Mesenchymal stem cell (in vitro differentiated cells and primary cell): ENCODE measurements at regions not wholly inside any gene's neighbourhood (a gene's known extent, or its start where the extent isn't known, plus 50 kb on each side); places are given as distances from the start of the nearest gene placed in this dataset.
A peak's percentile ranks its signal among the peaks of the same experiment; 100 is the strongest.

Experiments used
- DNase-seq: peaks from one replicate; pipeline ENCODE4 v3.0.0-alpha.2; 2013
- H2AFZ ChIP-seq: one replicate; pipeline ENCODE4 v1.6.1; 2013; ENCODE audit warnings: low read depth, mild to moderate bottlenecking, control low read depth, inconsistent platforms, low read length, moderate library complexity
- H2AK5ac ChIP-seq: 2 replicates; pipeline ENCODE4 v1.6.1; 2013; ENCODE audit warnings: low read length, moderate library complexity, mild to moderate bottlenecking, inconsistent platforms; ENCODE audit not compliant: severe bottlenecking
- H2BK120ac ChIP-seq: one replicate; pipeline ENCODE4 v1.6.1; 2013; ENCODE audit warnings: low read depth, mild to moderate bottlenecking, inconsistent platforms, low read length, moderate library complexity
- H2BK12ac ChIP-seq, 2 experiments: one replicate each; pipeline ENCODE4 v1.6.1; 2013; ENCODE audit warnings: inconsistent platforms in 2 of 2, low read length in 2 of 2, mild to moderate bottlenecking in 2 of 2, moderate library complexity in 2 of 2, control low read depth in 1 of 2
- H2BK15ac ChIP-seq: one replicate; pipeline ENCODE4 v1.6.1; 2013; ENCODE audit warnings: mild to moderate bottlenecking, low read depth, inconsistent platforms; ENCODE audit not compliant: poor library complexity, severe bottlenecking
- H2BK5ac ChIP-seq: 2 replicates; pipeline ENCODE4 v1.6.1; 2013; ENCODE audit warnings: low read depth, mild to moderate bottlenecking, low read length, control low read depth, inconsistent platforms; ENCODE audit not compliant: poor library complexity, severe bottlenecking
- H3K14ac ChIP-seq, 2 experiments: one replicate each; pipeline ENCODE4 v1.6.1; 2013; ENCODE audit warnings: inconsistent platforms in 2 of 2, low read length in 2 of 2, control low read depth in 1 of 2, mild to moderate bottlenecking in 1 of 2, moderate library complexity in 1 of 2
- H3K18ac ChIP-seq, 2 experiments: one replicate each; pipeline ENCODE4 v1.6.1; 2013; ENCODE audit warnings: inconsistent platforms in 2 of 2, low read length in 2 of 2, control low read depth in 1 of 2, low read depth in 1 of 2, mild to moderate bottlenecking in 1 of 2
- H3K23ac ChIP-seq, 2 experiments: one replicate each; pipeline ENCODE4 v1.6.1; 2013; ENCODE audit warnings: inconsistent platforms in 2 of 2, low read length in 2 of 2, mild to moderate bottlenecking in 2 of 2, moderate library complexity in 2 of 2, control low read depth in 1 of 2
- H3K27ac ChIP-seq: 2 replicates; pipeline ENCODE4 v1.5.1; 2013; ENCODE audit warnings: mild to moderate bottlenecking, moderate library complexity, low read length, control low read depth, inconsistent platforms; ENCODE audit not compliant: poor library complexity, severe bottlenecking
- H3K27me3 ChIP-seq, 2 experiments: 2 replicates each; pipeline versions ENCODE4 v1.6.1 to v1.7.0; 2013; ENCODE audit warnings: low read length in 2 of 2, mild to moderate bottlenecking in 2 of 2, moderate library complexity in 2 of 2, control low read depth in 1 of 2, inconsistent platforms in 1 of 2; ENCODE audit not compliant: control insufficient read depth in 1 of 2, insufficient read depth in 1 of 2
- H3K36me3 ChIP-seq, 2 experiments: 2 replicates each; pipeline versions ENCODE4 v1.6.1 to v1.7.0; 2013; ENCODE audit warnings: low read length in 2 of 2, control low read depth in 1 of 2, inconsistent platforms in 1 of 2, low read depth in 1 of 2, mild to moderate bottlenecking in 1 of 2; ENCODE audit not compliant: insufficient read depth in 2 of 2, control insufficient read depth in 1 of 2
- H3K4ac ChIP-seq, 2 experiments: one replicate each; pipeline ENCODE4 v1.6.1; 2013; ENCODE audit warnings: inconsistent platforms in 2 of 2, low read length in 2 of 2, mild to moderate bottlenecking in 2 of 2, moderate library complexity in 2 of 2, control low read depth in 1 of 2, low read depth in 1 of 2
- H3K4me1 ChIP-seq: 2 replicates; pipeline ENCODE4 v1.6.1; 2013; ENCODE audit warnings: low read depth, low read length, control low read depth; ENCODE audit not compliant: control insufficient read depth, insufficient read depth
- H3K4me2 ChIP-seq: 2 replicates; pipeline ENCODE4 v1.6.1; 2013; ENCODE audit warnings: low read length, mild to moderate bottlenecking, inconsistent platforms; ENCODE audit not compliant: poor library complexity, severe bottlenecking
- H3K4me3 ChIP-seq, 2 experiments: 2 replicates each; pipeline versions ENCODE4 v1.5.1 to v1.7.0; 2013; ENCODE audit warnings: low read length in 2 of 2, mild to moderate bottlenecking in 2 of 2, control low read depth in 1 of 2, low read depth in 1 of 2; ENCODE audit not compliant: insufficient read depth in 1 of 2
- H3K79me1 ChIP-seq: replicated peaks from 2 replicates; pipeline ENCODE4 v1.6.1; 2013; ENCODE audit warnings: mild to moderate bottlenecking, control low read depth, low read length, inconsistent platforms; ENCODE audit not compliant: poor library complexity, severe bottlenecking
- H3K9ac ChIP-seq: 2 replicates; pipeline ENCODE4 v1.7.0; 2013; ENCODE audit warnings: mild to moderate bottlenecking, low read length, moderate library complexity
- H3K9me3 ChIP-seq: 2 replicates; pipeline ENCODE4 v1.7.0; 2013; ENCODE audit warnings: mild to moderate bottlenecking, low read length; ENCODE audit not compliant: control insufficient read depth
- H4K8ac ChIP-seq: one replicate; pipeline ENCODE4 v1.6.1; 2013; ENCODE audit warnings: inconsistent platforms, mild to moderate bottlenecking, low read length, moderate library complexity
- H4K91ac ChIP-seq: one replicate; pipeline ENCODE4 v1.6.1; 2013; ENCODE audit warnings: mild to moderate bottlenecking, low read length, inconsistent platforms
- WGBS: methylation state at CpG from one replicate; pipeline ENCODE4 v1.1.7; 2013; ENCODE audit warnings: mixed read lengths; 5-methylcytosine and 5-hydroxymethylcytosine counted together

DNA sequence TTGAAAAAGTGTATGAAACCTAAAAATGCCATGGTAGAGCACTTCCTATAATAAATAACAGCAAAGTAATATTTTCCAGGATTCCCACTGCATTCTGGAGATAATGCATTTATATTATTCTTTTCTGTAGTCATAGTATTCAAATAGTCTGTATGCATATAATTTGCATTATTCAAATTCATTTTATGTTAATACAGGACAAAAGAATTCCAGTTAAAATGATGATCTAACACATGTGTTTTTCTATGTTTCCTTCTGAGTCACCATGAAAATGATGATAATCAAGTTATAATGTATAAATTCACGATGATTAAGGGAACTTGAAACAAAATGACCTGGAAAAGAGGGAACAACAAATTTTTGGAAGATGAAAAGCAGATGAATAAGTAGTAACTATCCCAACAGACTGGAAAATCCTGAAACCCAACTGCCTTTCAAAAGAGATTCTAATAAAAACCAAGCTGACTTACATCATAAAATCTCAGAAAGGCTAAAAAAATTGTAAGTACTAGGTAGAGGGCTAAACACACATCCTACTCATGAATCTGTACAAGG lies 358.6 kb upstream of the PAPPA start:
- DNase-seq, result no peak
- Histone ChIP-seq H2BK15ac (no peak overlapping the region), H3K27me3 (no peaks in the 10 kb centered on the region), H3K14ac (no peak overlapping the region), H2BK120ac (no peak overlapping the region), H3K18ac (no peak overlapping the region), H3K36me3 (no peaks in the 10 kb centered on the region), H3K23ac (no peak overlapping the region), H3K9me3 (no peaks in the 10 kb centered on the region), H3K9ac (no peak overlapping the region), H4K8ac (no peak overlapping the region), H2AK5ac (no peak overlapping the region), H3K4me2 (no peak overlapping the region), H3K27ac (no peak overlapping the region), H2BK12ac (no peak overlapping the region), H4K91ac (no peak overlapping the region), H3K4me1 (no peaks in the 10 kb centered on the region), H2BK5ac (no peak overlapping the region), H3K4me3 (no peak overlapping the region), H2AFZ (no peak overlapping the region), H3K79me1 (no peaks in the 10 kb centered on the region), H3K4ac (no peak overlapping the region)
- no CpG with 5 or more reads among the region's 1 CpG for WGBS

DNA sequence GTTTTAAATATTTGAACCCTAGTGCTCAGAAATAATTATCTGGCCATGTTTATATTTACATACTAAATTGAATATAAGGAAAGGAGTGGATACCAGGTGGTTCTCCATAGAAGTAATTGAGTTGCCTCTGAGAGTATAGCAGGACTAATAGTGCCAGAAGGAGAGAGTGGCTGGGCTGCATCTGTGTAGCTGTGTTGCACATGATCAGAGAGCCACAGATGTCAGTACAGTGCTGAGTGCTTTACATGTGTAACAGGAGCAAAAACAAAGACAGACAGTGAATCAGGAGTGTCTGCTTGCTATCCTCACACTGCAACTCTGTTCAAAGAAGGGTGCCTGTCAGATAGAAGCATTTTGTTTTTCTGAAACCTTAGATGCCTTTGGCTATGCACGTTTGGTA lies 353.9 kb upstream of the PAPPA start:
- H2BK120ac ChIP-seq, result no peak overlapping the region
- no peaks in the 10 kb centered on the region for H3K27me3 ChIP-seq
- H4K8ac ChIP-seq, result no peak overlapping the region
- no peak overlapping the region for H2BK5ac ChIP-seq
- H2BK15ac ChIP-seq, result no peak overlapping the region
- H3K23ac ChIP-seq, result no peak overlapping the region
- no peak overlapping the region for H4K91ac ChIP-seq
- H2AFZ ChIP-seq, result no peak overlapping the region
- no peaks in the 10 kb centered on the region for H3K4me1 ChIP-seq
- no peak overlapping the region for H3K9ac ChIP-seq
- H2BK12ac ChIP-seq, result no peak overlapping the region
- no peaks in the 10 kb centered on the region for H3K36me3 ChIP-seq
- H3K4ac ChIP-seq, result no peak overlapping the region
- WGBS, result 62% methylated on average over 1 of the region's 1 CpG
- no peak for DNase-seq
- no peaks in the 10 kb centered on the region for H3K79me1 ChIP-seq
- no peak overlapping the region for H3K4me2 ChIP-seq
- no peak overlapping the region for H3K14ac ChIP-seq
- H3K18ac ChIP-seq, result peak overlapping the region in 1 of 2 experiments; percentile 21
- H3K4me3 ChIP-seq, result no peak overlapping the region
- H3K27ac ChIP-seq, result no peak overlapping the region
- no peaks in the 10 kb centered on the region for H3K9me3 ChIP-seq
- peak overlapping the region; percentile 48 for H2AK5ac ChIP-seq

- Histone ChIP-seq H3K27ac (no peak overlapping the region), H3K36me3 (no peaks in the 10 kb centered on the region), H3K27me3 (no peaks in the 10 kb centered on the region), H2AFZ (no peak overlapping the region), H4K91ac (no peak overlapping the region), H3K9me3 (no peaks in the 10 kb centered on the region), H3K79me1 (no peaks in the 10 kb centered on the region), H2BK120ac (no peak overlapping the region), H3K14ac (no peak overlapping the region), H3K4me2 (no peak overlapping the region), H3K9ac (no peak overlapping the region), H3K4me3 (no peak overlapping the region), H3K23ac (no peak overlapping the region), H2BK5ac (no peak overlapping the region), H2BK12ac (no peak overlapping the region), H3K4ac (no peak overlapping the region), H2AK5ac (no peak overlapping the region), H4K8ac (no peak overlapping the region), H3K18ac (peak overlapping the region in 1 of 2 experiments; percentile 3), H2BK15ac (no peak overlapping the region), H3K4me1 (no peaks in the 10 kb centered on the region)
- WGBS, result 93% methylated on average over 2 of the region's 3 CpGs
- DNase-seq, result no peak
Measured at GRCh38 chr9:115804206-115804605, 349.4 kb upstream of the PAPPA start.

GRCh38 chr9:115808108-115808507 lies 345.5 kb upstream of the PAPPA start:
- no peak overlapping the region for H3K4ac ChIP-seq
- H3K9ac ChIP-seq, result no peak overlapping the region
- H2BK5ac ChIP-seq, result no peak overlapping the region
- H2BK120ac ChIP-seq, result no peak overlapping the region
- H3K27me3 ChIP-seq, result no peaks in the 10 kb centered on the region
- H3K4me1 ChIP-seq, result no peaks in the 10 kb centered on the region
- no peak overlapping the region for H3K23ac ChIP-seq
- H2BK15ac ChIP-seq, result no peak overlapping the region
- H3K14ac ChIP-seq, result no peak overlapping the region
- no peak overlapping the region for H2AK5ac ChIP-seq
- H4K8ac ChIP-seq, result no peak overlapping the region
- no peak overlapping the region for H3K27ac ChIP-seq
- H2BK12ac ChIP-seq, result no peak overlapping the region
- DNase-seq, result no peak
- WGBS, result 89% methylated on average over 1 of the region's 2 CpGs
- no peak overlapping the region for H3K18ac ChIP-seq
- H3K9me3 ChIP-seq, result no peaks in the 10 kb centered on the region
- no peaks in the 10 kb centered on the region for H3K79me1 ChIP-seq
- no peak overlapping the region for H3K4me3 ChIP-seq
- no peaks in the 10 kb centered on the region for H3K36me3 ChIP-seq
- H3K4me2 ChIP-seq, result no peak overlapping the region
- H4K91ac ChIP-seq, result no peak overlapping the region
- H2AFZ ChIP-seq, result no peak overlapping the region
